Activated B cell treated with CpG ODN at 0.5 μM for 24 hours (primary cell): ENCODE measurements at regions not wholly inside any gene's neighbourhood (a gene's known extent, or its start where the extent isn't known, plus 50 kb on each side); places are given as distances from the start of the nearest gene placed in this dataset.

Source experiments
- ATAC-seq: fragments of 200-7000 bp; cut with Tn5 transposase; one replicate; pipeline ENCODE4 v1.10.0; 2021; ENCODE audit warnings: low read depth, mild to moderate bottlenecking, moderate library complexity
- CTCF ChIA-PET: fragments of 350-600 bp; sonication (Branson Sonifier 250); formaldehyde crosslinking; loops from one replicate; lab custom pipeline; 2021; ENCODE audit warnings: antibody characterized with exemption; lab: Charles Lee
- POLR2A ChIA-PET: fragments of 350-600 bp; sonication (Branson Sonifier 250); formaldehyde crosslinking; loops from one replicate; lab custom pipeline; 2021; ENCODE audit warnings: antibody characterized with exemption; lab: Charles Lee
- DNase-seq: peaks from one replicate; pipeline ENCODE4 v3.0.0; 2022
- H3K27ac Mint-ChIP-seq: one replicate; pipeline ENCODE4 v1.8.0; 2020; ENCODE audit warnings: mixed read lengths
- H3K27me3 Mint-ChIP-seq: one replicate; pipeline ENCODE4 v1.8.0; 2021; ENCODE audit warnings: mixed read lengths
- H3K36me3 Mint-ChIP-seq: one replicate; pipeline ENCODE4 v1.8.0; 2021; ENCODE audit warnings: low read depth, mixed read lengths
- H3K4me1 Mint-ChIP-seq: one replicate; pipeline ENCODE4 v1.8.0; 2021; ENCODE audit warnings: mixed read lengths
- H3K4me3 Mint-ChIP-seq: one replicate; pipeline ENCODE4 v1.8.0; 2020; ENCODE audit warnings: mild to moderate bottlenecking, mixed read lengths
- H3K9me3 Mint-ChIP-seq: one replicate; pipeline ENCODE4 v1.8.0; 2020; ENCODE audit warnings: mixed read lengths
- CTCF ChIP-seq: fragments of 200-600 bp; IDR thresholded peaks from one replicate; pipeline ENCODE4 v1.8.0; 2022; ENCODE audit warnings: antibody characterized with exemption, mild to moderate bottlenecking
- intact Hi-C: fragments of 100-400 bp; cut with micrococcal nuclease; formaldehyde crosslinking; loops from one replicate; pipeline ENCODE4 v1.15.1; 2024

- no peak overlapping the region for H3K27ac Mint-ChIP-seq
- DNase-seq (no peak), ATAC-seq (no peak)
- no peaks in the 10 kb centered on the region for H3K4me1 Mint-ChIP-seq
- TF ChIP-seq CTCF = no peak
- ChIA-PET CTCF (no interaction called here), POLR2A (no interaction called here)
- intact Hi-C loops = loop anchor here (10.0 kb wide), 1 partner anchor 237 kb away; no protein-coding TSS in a partner anchor
- no peak overlapping the region for H3K4me3 Mint-ChIP-seq
- peaks cover 2% of the 10 kb centered on the region for H3K27me3 Mint-ChIP-seq
- no peaks in the 10 kb centered on the region for H3K9me3 Mint-ChIP-seq
- H3K36me3 Mint-ChIP-seq = no peaks in the 10 kb centered on the region
Measured at GRCh38 chr2:151197184-151198108, 64.2 kb downstream of the RBM43 start.

- ChIA-PET POLR2A (no interaction called here), CTCF (no interaction called here)
- Mint-ChIP-seq H3K36me3 (no peaks in the 10 kb centered on the region), H3K27me3 (peaks cover 2% of the 10 kb centered on the region), H3K4me3 (no peak overlapping the region), H3K9me3 (no peaks in the 10 kb centered on the region), H3K4me1 (no peaks in the 10 kb centered on the region), H3K27ac (no peak overlapping the region)
- DNase-seq = no peak
- intact Hi-C loops = loop anchor here (10.0 kb wide), 1 partner anchor 241 kb away; no protein-coding TSS in a partner anchor
- no peak for TF ChIP-seq CTCF
- ATAC-seq = no peak
Measured at GRCh38 chr2:151193576-151193975, 68.1 kb downstream of the RBM43 start.

GRCh38 chr2:151192681-151193080 is 69.0 kb downstream of the RBM43 start:
- no peak for TF ChIP-seq CTCF
- intact Hi-C loops = loop anchor here (10.0 kb wide), 1 partner anchor 242 kb away; no protein-coding TSS in a partner anchor
- no peak overlapping the region for H3K27ac Mint-ChIP-seq
- no peak overlapping the region for H3K4me3 Mint-ChIP-seq
- DNase-seq (no peak), ATAC-seq (no peak)
- ChIA-PET CTCF (no interaction called here), POLR2A (no interaction called here)
- H3K27me3 Mint-ChIP-seq = peaks cover 4% of the 10 kb centered on the region
- no peaks in the 10 kb centered on the region for H3K9me3 Mint-ChIP-seq
- no peaks in the 10 kb centered on the region for H3K4me1 Mint-ChIP-seq
- no peaks in the 10 kb centered on the region for H3K36me3 Mint-ChIP-seq

- no peak overlapping the region for H3K4me3 Mint-ChIP-seq
- ATAC-seq = no peak
- no peaks in the 10 kb centered on the region for H3K9me3 Mint-ChIP-seq
- no peaks in the 10 kb centered on the region for H3K36me3 Mint-ChIP-seq
- ChIA-PET CTCF (no interaction called here), POLR2A (no interaction called here)
- intact Hi-C loops = loop anchor here (10.0 kb wide), 1 partner anchor 244 kb away; no protein-coding TSS in a partner anchor
- H3K27ac Mint-ChIP-seq = no peak overlapping the region
- no peak for TF ChIP-seq CTCF
- H3K4me1 Mint-ChIP-seq = no peaks in the 10 kb centered on the region
- DNase-seq = no peak
- peaks cover 2% of the 10 kb centered on the region for H3K27me3 Mint-ChIP-seq
Measured at GRCh38 chr2:151191001-151191400, 70.7 kb downstream of the RBM43 start.

- Mint-ChIP-seq H3K4me3 (no peak overlapping the region), H3K27me3 (peaks cover 2% of the 10 kb centered on the region), H3K36me3 (no peaks in the 10 kb centered on the region), H3K9me3 (no peaks in the 10 kb centered on the region), H3K27ac (no peak overlapping the region), H3K4me1 (no peaks in the 10 kb centered on the region)
- TF ChIP-seq CTCF = no peak
- DNase-seq (no peak), ATAC-seq (no peak)
- ChIA-PET POLR2A (no interaction called here), CTCF (no interaction called here)
- intact Hi-C loops = no loop called here
Measured at GRCh38 chr2:151189125-151189524, 72.5 kb downstream of the RBM43 start.
